PC-9 (cell line): ENCODE measurements at regions not wholly inside any gene's neighbourhood (a gene's known extent, or its start where the extent isn't known, plus 50 kb on each side); places are given as distances from the start of the nearest gene placed in this dataset.

Experiments used
- CTCF ChIP-seq: fragments of 200-600 bp; sonication (generic); conservative IDR thresholded peaks from 2 replicates; pipeline ENCODE4 v1.6.1; 2017; ENCODE audit warnings: mixed run types, antibody characterized with exemption, mild to moderate bottlenecking, moderate library complexity
- EZH2 ChIP-seq: fragments of 200-600 bp; sonication (generic); IDR thresholded peaks from 2 replicates; pipeline ENCODE4 v1.8.0; 2017; ENCODE audit warnings: antibody characterized with exemption, low read depth

GRCh38 chr5:107072967-107073366, 597.8 kb downstream of the EFNA5 start:
- TF ChIP-seq CTCF = no peak
- no peak for TF ChIP-seq EZH2
